ENCODE measurements at regions not wholly inside any gene's neighbourhood (a gene's known extent, or its start where the extent isn't known, plus 50 kb on each side); places are given as distances from the start of the nearest gene placed in this dataset.

DNA sequence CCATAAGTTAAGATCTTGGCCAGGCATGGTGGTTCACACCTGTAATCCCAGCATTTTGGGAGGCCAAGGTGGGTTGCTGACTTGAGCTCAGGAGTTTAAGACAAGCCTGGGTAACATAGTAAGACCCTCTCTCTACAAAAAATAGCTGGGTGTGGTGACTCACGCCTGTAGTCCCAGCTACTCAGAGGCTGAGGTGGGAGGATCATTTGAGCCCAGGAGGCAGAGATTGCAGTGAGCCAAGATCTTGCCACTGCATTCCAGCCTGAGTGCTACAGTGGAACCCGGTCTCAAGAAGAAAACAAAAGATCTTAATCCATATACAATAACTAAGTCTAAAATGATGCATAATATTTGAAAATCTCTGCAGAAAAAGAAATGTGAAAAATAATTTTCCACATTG lies 165.5 kb upstream of the NR5A2 start:
- H3K4me3 ChIP-seq (ENCODE audit: low read depth, low read length) = no peak overlapping the region
- H3K27ac ChIP-seq (ENCODE audit: extremely low read depth, low read depth, low read length) = no peak overlapping the region
- TF ChIP-seq YY2 (tag by site-specific recombination; IDR thresholded peaks at IDR 0.05) = no peak
- no peak for TF ChIP-seq ZNF514 (tag by site-specific recombination; IDR thresholded peaks at IDR 0.05)
- no peak for TF ChIP-seq ZEB2 (tag by site-specific recombination; IDR thresholded peaks at IDR 0.05)
- no peak for TF ChIP-seq ZNF394 (tag by site-specific recombination; IDR thresholded peaks at IDR 0.05; ENCODE audit: borderline replicate concordance)
- no peak for TF ChIP-seq BCL11A (tag by site-specific recombination; IDR thresholded peaks at IDR 0.05; ENCODE audit: low read depth)
- TF ChIP-seq ZFP3 (tag by site-specific recombination; IDR thresholded peaks at IDR 0.05; ENCODE audit: low read depth) = no peak
- TF ChIP-seq ZNF670 (tag by site-specific recombination; IDR thresholded peaks at IDR 0.05; ENCODE audit: low read depth) = no peak
- no peaks in the 10 kb centered on the region for H3K9me3 ChIP-seq (ENCODE audit: control insufficient read depth, insufficient read depth, low read depth, low read length)
- ChIA-PET POLR2A (no interaction called here), CTCF (no interaction called here)
- H3K4me1 ChIP-seq (ENCODE audit: control insufficient read depth, insufficient read depth, low read length) = no peaks in the 10 kb centered on the region
- no peaks in the 10 kb centered on the region for H3K36me3 ChIP-seq (ENCODE audit: control insufficient read depth in 2 of 2, insufficient read depth in 1 of 2, low read length in 2 of 2)

GRCh38 chr1:199866210-199866617 lies 161.3 kb upstream of the NR5A2 start:
- no peaks in the 10 kb centered on the region for H3K36me3 ChIP-seq (ENCODE audit: control insufficient read depth in 2 of 2, insufficient read depth in 1 of 2, low read length in 2 of 2)
- no peak for TF ChIP-seq ZNF10 (tag by site-specific recombination; IDR thresholded peaks at IDR 0.05)
- TF ChIP-seq ZNF701 (tag by site-specific recombination; IDR thresholded peaks at IDR 0.05) = no peak
- no peak for TF ChIP-seq SALL2 (tag by site-specific recombination; IDR thresholded peaks at IDR 0.05; ENCODE audit: borderline replicate concordance)
- TF ChIP-seq GLIS1 (tag by site-specific recombination; IDR thresholded peaks at IDR 0.05) = no peak
- TF ChIP-seq, protein P1, sequence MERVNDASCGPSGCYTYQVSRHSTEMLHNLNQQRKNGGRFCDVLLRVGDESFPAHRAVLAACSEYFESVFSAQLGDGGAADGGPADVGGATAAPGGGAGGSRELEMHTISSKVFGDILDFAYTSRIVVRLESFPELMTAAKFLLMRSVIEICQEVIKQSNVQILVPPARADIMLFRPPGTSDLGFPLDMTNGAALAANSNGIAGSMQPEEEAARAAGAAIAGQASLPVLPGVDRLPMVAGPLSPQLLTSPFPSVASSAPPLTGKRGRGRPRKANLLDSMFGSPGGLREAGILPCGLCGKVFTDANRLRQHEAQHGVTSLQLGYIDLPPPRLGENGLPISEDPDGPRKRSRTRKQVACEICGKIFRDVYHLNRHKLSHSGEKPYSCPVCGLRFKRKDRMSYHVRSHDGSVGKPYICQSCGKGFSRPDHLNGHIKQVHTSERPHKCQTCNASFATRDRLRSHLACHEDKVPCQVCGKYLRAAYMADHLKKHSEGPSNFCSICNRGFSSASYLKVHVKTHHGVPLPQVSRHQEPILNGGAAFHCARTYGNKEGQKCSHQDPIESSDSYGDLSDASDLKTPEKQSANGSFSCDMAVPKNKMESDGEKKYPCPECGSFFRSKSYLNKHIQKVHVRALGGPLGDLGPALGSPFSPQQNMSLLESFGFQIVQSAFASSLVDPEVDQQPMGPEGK (tag by site-specific recombination; IDR thresholded peaks at IDR 0.05) = no peak
- TF ChIP-seq RBAK (tag by site-specific recombination; IDR thresholded peaks at IDR 0.05) = no peak
- TF ChIP-seq ZNF510 (tag by site-specific recombination; IDR thresholded peaks at IDR 0.05; ENCODE audit: insufficient replicate concordance) = no peak
- no peak for TF ChIP-seq TCF7L2 (IDR thresholded peaks at IDR 0.05; ENCODE audit: borderline replicate concordance, low read depth, low read length)
- no peak for TF ChIP-seq ZNF560 (tag by site-specific recombination; IDR thresholded peaks at IDR 0.05; ENCODE audit: borderline replicate concordance)
- no peak for TF ChIP-seq ZNF585B (tag by site-specific recombination; IDR thresholded peaks at IDR 0.05)
- TF ChIP-seq KLF8 (tag by site-specific recombination; IDR thresholded peaks at IDR 0.05) = no peak
- TF ChIP-seq ZNF792 (tag by site-specific recombination; IDR thresholded peaks at IDR 0.05) = no peak
- TF ChIP-seq ZNF133 (tag by site-specific recombination; IDR thresholded peaks at IDR 0.05) = no peak
- no peak for TF ChIP-seq ZNF501 (tag by site-specific recombination; IDR thresholded peaks at IDR 0.05)
- H3K4me1 ChIP-seq (ENCODE audit: control insufficient read depth, insufficient read depth, low read length) = no peaks in the 10 kb centered on the region
- POLR2A ChIA-PET = no interaction called here
- no peak overlapping the region for H3K27ac ChIP-seq (ENCODE audit: extremely low read depth, low read depth, low read length)
- no peak overlapping the region for H3K4me3 ChIP-seq (ENCODE audit: low read depth, low read length)
- no peaks in the 10 kb centered on the region for H3K9me3 ChIP-seq (ENCODE audit: control insufficient read depth, insufficient read depth, low read depth, low read length)
- CTCF ChIA-PET = no interaction called here

DNA sequence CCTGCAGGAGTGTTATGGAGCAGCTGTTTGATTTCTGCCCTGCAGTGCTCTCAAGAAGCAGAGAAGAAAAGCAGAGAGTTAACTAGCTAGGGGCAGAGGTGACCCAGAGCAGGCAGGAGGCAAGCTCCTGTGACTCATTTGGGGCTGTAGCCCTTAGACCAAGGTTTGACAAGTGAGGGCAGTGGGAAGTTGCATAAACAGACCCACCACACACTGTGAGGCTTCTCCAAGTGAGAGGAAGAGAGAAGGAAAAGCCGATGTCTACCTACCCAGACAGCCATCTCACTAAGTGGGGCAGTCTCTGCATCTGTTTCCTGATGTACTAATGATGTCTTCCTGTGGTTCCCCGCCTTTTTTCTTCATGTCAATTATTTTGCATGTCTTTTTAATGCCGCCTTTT lies 159.9 kb upstream of the NR5A2 start:
- no peak for TF ChIP-seq MZF1 (tag by site-specific recombination; IDR thresholded peaks at IDR 0.05; ENCODE audit: borderline replicate concordance)
- peak; percentile 24; the same call in 1 of the 2 replicates for TF ChIP-seq ZIC2 (tag by site-specific recombination; IDR thresholded peaks at IDR 0.05)
- H3K9me3 ChIP-seq (ENCODE audit: control insufficient read depth, insufficient read depth, low read depth, low read length) = no peaks in the 10 kb centered on the region
- no peaks in the 10 kb centered on the region for H3K4me1 ChIP-seq (ENCODE audit: control insufficient read depth, insufficient read depth, low read length)
- H3K27ac ChIP-seq (ENCODE audit: extremely low read depth, low read depth, low read length) = no peak overlapping the region
- H3K4me3 ChIP-seq (ENCODE audit: low read depth, low read length) = no peak overlapping the region
- ChIA-PET CTCF (interaction anchor here (0.6 kb wide), 1 partner anchor 23 kb away, joined by 3 read pairs; no protein-coding TSS in a partner anchor), POLR2A (no interaction called here)
- H3K36me3 ChIP-seq (ENCODE audit: control insufficient read depth in 2 of 2, insufficient read depth in 1 of 2, low read length in 2 of 2) = no peaks in the 10 kb centered on the region

Measured in HEK293 (cell line).